Cardiac fibroblast (primary cell): ENCODE measurements at regions not wholly inside any gene's neighbourhood (a gene's known extent, or its start where the extent isn't known, plus 50 kb on each side); places are given as distances from the start of the nearest gene placed in this dataset.

Experiments used
- DNase-seq, 2 donors: peaks; one replicate each; pipeline versions ENCODE4 v3.0.0 to v3.0.0-alpha.2; 2010; ENCODE audit warnings: low read depth in 2 of 2
- H3K4me3 ChIP-seq, 2 donors: replicated peaks in 1 of 2; 1 replicate in 1 of 2; 2 replicates in 1 of 2; pipeline ENCODE4 v1.5.1; 2011; ENCODE audit warnings: low read depth in 2 of 2, low read length in 2 of 2, mild to moderate bottlenecking in 2 of 2, moderate library complexity in 1 of 2
- CTCF ChIP-seq: IDR thresholded peaks from one replicate; pipeline ENCODE4 v1.5.1; 2011; ENCODE audit warnings: low read depth, mild to moderate bottlenecking, low read length, inconsistent platforms

- no peak for TF ChIP-seq CTCF
- no peak overlapping the region for H3K4me3 ChIP-seq
- DNase-seq: no peak
Measured at GRCh38 chr19:5260381-5260967, 80.1 kb downstream of the PTPRS start.

GRCh38 chr19:5259750-5260149 lies 80.9 kb downstream of the PTPRS start:
- DNase-seq: no peak
- TF ChIP-seq CTCF: no peak

GRCh38 chr19:5257155-5258045 lies 83.2 kb downstream of the PTPRS start:
- no peak for DNase-seq
- TF ChIP-seq CTCF: no peak
- no peak overlapping the region for H3K4me3 ChIP-seq

More at GRCh38 chr19:5259750-5260149, 80.9 kb downstream of the PTPRS start:
- H3K4me3 ChIP-seq: no peak overlapping the region

- DNase-seq: no peak
- no peak overlapping the region for H3K4me3 ChIP-seq
- TF ChIP-seq CTCF: no peak
Measured at GRCh38 chr19:5255602-5256231, 84.9 kb downstream of the PTPRS start.

GRCh38 chr19:5254944-5255343 lies 85.7 kb downstream of the PTPRS start:
- no peak overlapping the region for H3K4me3 ChIP-seq
- TF ChIP-seq CTCF: no peak
- no peak for DNase-seq

- no peak for TF ChIP-seq CTCF
- H3K4me3 ChIP-seq: no peak overlapping the region
- DNase-seq: no peak
Measured at GRCh38 chr19:5254543-5254942, 86.1 kb downstream of the PTPRS start.
